H1 (cell line): ENCODE measurements at regions not wholly inside any gene's neighbourhood (a gene's known extent, or its start where the extent isn't known, plus 50 kb on each side); places are given as distances from the start of the nearest gene placed in this dataset.

Experiments
- CTCF ChIA-PET: fragments of 300-600 bp; sonication (Branson Sonifier 250); formaldehyde crosslinking; loops from one replicate; lab custom pipeline; 2021; ENCODE audit not compliant: partially characterized antibody; lab: Charles Lee
- POLR2A ChIA-PET: fragments of 300-600 bp; sonication (Branson Sonifier 250); formaldehyde crosslinking; loops from one replicate; lab custom pipeline; 2021; ENCODE audit warnings: inconsistent platforms; ENCODE audit not compliant: partially characterized antibody; lab: Charles Lee
- DNase-seq, 2 experiments: peaks; one replicate each; pipeline versions ENCODE4 v3.0.0 to v3.0.0-alpha.2; 2010 to 2022; ENCODE audit warnings: low spot score in 2 of 2, low read depth in 1 of 2, mixed read lengths in 1 of 2
- FAIRE-seq: peaks from 2 replicates; lab custom pipeline; 2011; peaks lifted over from hg19 to GRCh38; lab: Jason Lieb, UNC
- H2AFZ ChIP-seq: 2 replicates; pipeline ENCODE4 v1.8.1; 2012; ENCODE audit warnings: low read length, inconsistent platforms
- H2AK5ac ChIP-seq: 2 replicates; pipeline ENCODE4 v1.6.1; 2013; ENCODE audit warnings: low read depth, low read length
- H2BK120ac ChIP-seq: replicated peaks from 2 replicates; pipeline ENCODE3; 2013; ENCODE audit warnings: low read depth, low read length, inconsistent platforms
- H2BK12ac ChIP-seq: 2 replicates; pipeline ENCODE4 v1.6.1; 2013; ENCODE audit warnings: low read depth, low read length
- H2BK15ac ChIP-seq: 2 replicates; pipeline ENCODE4 v1.6.1; 2013; ENCODE audit warnings: low read length
- H2BK20ac ChIP-seq: 2 replicates; pipeline ENCODE4 v1.6.1; 2013; ENCODE audit warnings: low read length
- H2BK5ac ChIP-seq: 2 replicates; pipeline ENCODE4 v1.6.1; 2013; ENCODE audit warnings: low read depth, low read length
- H3K14ac ChIP-seq: 2 replicates; pipeline ENCODE4 v1.6.1; 2013; ENCODE audit warnings: inconsistent platforms; ENCODE audit not compliant: insufficient read length
- H3K18ac ChIP-seq: 2 replicates; pipeline ENCODE4 v1.6.1; 2013; ENCODE audit warnings: low read length; ENCODE audit errors: extremely low read depth
- H3K23ac ChIP-seq: 2 replicates; pipeline ENCODE4 v1.6.1; 2013; ENCODE audit warnings: inconsistent platforms; ENCODE audit not compliant: insufficient read length
- H3K23me2 ChIP-seq: 2 replicates; pipeline ENCODE4 v1.6.1; 2013; ENCODE audit warnings: low read depth, low read length
- H3K27ac ChIP-seq: 2 replicates; pipeline ENCODE4 v1.6.1; 2011; ENCODE audit warnings: low read depth, low read length, inconsistent platforms
- H3K27me3 ChIP-seq, 4 experiments: replicated peaks in 1 of 4; 1 replicate in 1 of 4; 2 replicates in 3 of 4; pipeline versions ENCODE4 v1.6.1 to v1.8.1; 2011 to 2013; ENCODE audit warnings: low read length in 3 of 4, mild to moderate bottlenecking in 3 of 4, inconsistent platforms in 2 of 4, mixed read lengths in 2 of 4, moderate library complexity in 1 of 4; ENCODE audit not compliant: control insufficient read depth in 3 of 4, insufficient read depth in 3 of 4; ENCODE audit errors: extremely low read depth in 1 of 4
- H3K36me3 ChIP-seq, 4 experiments: 2 replicates each; pipeline versions ENCODE4 v1.6.1 to v1.8.1; 2011 to 2013; ENCODE audit warnings: mild to moderate bottlenecking in 4 of 4, low read length in 3 of 4, moderate library complexity in 2 of 4, control low read depth in 1 of 4, inconsistent platforms in 1 of 4; ENCODE audit not compliant: insufficient read depth in 4 of 4, control insufficient read depth in 2 of 4
- H3K4ac ChIP-seq: replicated peaks from 2 replicates; pipeline ENCODE3; 2013; ENCODE audit warnings: low read length, low read depth, mixed read lengths, inconsistent platforms; ENCODE audit not compliant: insufficient read length
- H3K4me1 ChIP-seq, 4 experiments: replicated peaks in 1 of 4; 1 replicate in 1 of 4; 2 replicates in 3 of 4; pipeline versions ENCODE4 v1.6.1 to v1.8.1; 2011 to 2013; ENCODE audit warnings: low read length in 3 of 4, inconsistent platforms in 2 of 4, mixed read lengths in 1 of 4; ENCODE audit not compliant: insufficient read depth in 4 of 4, control insufficient read depth in 3 of 4
- H3K4me2 ChIP-seq, 2 experiments: 2 replicates each; pipeline versions ENCODE4 v1.6.1 to v1.8.1; 2011 to 2013; ENCODE audit warnings: low read depth in 2 of 2, low read length in 2 of 2, control low read depth in 1 of 2, inconsistent platforms in 1 of 2, mild to moderate bottlenecking in 1 of 2; ENCODE audit not compliant: insufficient read depth in 1 of 2
- H3K4me3 ChIP-seq, 4 experiments: fragments of 200-600, 300-600 bp in 1 of 4; sonication (generic), shearing (Covaris generic), sonication (Bioruptor Twin) in 1 of 4; 2 replicates each; pipeline versions ENCODE4 v1.5.1 to v1.8.1; 2011 to 2016; ENCODE audit warnings: low read length in 4 of 4, low read depth in 3 of 4, control low read depth in 2 of 4, inconsistent platforms in 2 of 4, mild to moderate bottlenecking in 2 of 4, mixed read lengths in 1 of 4, moderate library complexity in 1 of 4; ENCODE audit not compliant: insufficient read depth in 2 of 4; ENCODE audit errors: extremely low read depth in 1 of 4
- H3K56ac ChIP-seq: replicated peaks from 2 replicates; pipeline ENCODE3; 2013; ENCODE audit warnings: low read depth, mild to moderate bottlenecking, mixed read lengths, low read length, inconsistent platforms; ENCODE audit not compliant: insufficient read length
- H3K79me1 ChIP-seq: 2 replicates; pipeline ENCODE4 v1.6.1; 2013; ENCODE audit warnings: low read depth, low read length, control low read depth
- H3K79me2 ChIP-seq, 2 experiments: 2 replicates each; pipeline versions ENCODE4 v1.6.1 to v1.8.1; 2012 to 2013; ENCODE audit warnings: low read length in 2 of 2, mild to moderate bottlenecking in 2 of 2, inconsistent platforms in 1 of 2; ENCODE audit not compliant: insufficient read depth in 2 of 2, control insufficient read depth in 1 of 2
- H3K9ac ChIP-seq, 4 experiments: replicated peaks in 1 of 4; 1 replicate in 1 of 4; 2 replicates in 3 of 4; pipeline versions ENCODE4 v1.6.1 to v1.8.1; 2011 to 2013; ENCODE audit warnings: low read depth in 3 of 4, low read length in 3 of 4, control low read depth in 2 of 4, mild to moderate bottlenecking in 2 of 4, moderate library complexity in 2 of 4, inconsistent platforms in 1 of 4; ENCODE audit errors: extremely low read depth in 1 of 4
- H3K9me3 ChIP-seq, 2 experiments: 2 replicates each; pipeline versions ENCODE4 v1.6.1 to v1.8.1; 2012 to 2013; ENCODE audit warnings: mild to moderate bottlenecking in 2 of 2, moderate library complexity in 2 of 2, control low read depth in 1 of 2, inconsistent platforms in 1 of 2, low read depth in 1 of 2, low read length in 1 of 2, mixed read lengths in 1 of 2; ENCODE audit not compliant: insufficient read depth in 2 of 2
- H4K20me1 ChIP-seq, 2 experiments: replicated peaks in 1 of 2; 2 replicates each; pipeline versions ENCODE3 to v1.8.1; 2011 to 2013; ENCODE audit warnings: inconsistent platforms in 2 of 2, low read length in 2 of 2, mild to moderate bottlenecking in 1 of 2; ENCODE audit not compliant: insufficient read depth in 2 of 2, control insufficient read depth in 1 of 2
- H4K5ac ChIP-seq: 2 replicates; pipeline ENCODE4 v1.6.1; 2013; ENCODE audit warnings: low read length, low read depth, mixed read lengths, inconsistent platforms; ENCODE audit not compliant: insufficient read length
- H4K8ac ChIP-seq: 2 replicates; pipeline ENCODE4 v1.8.0; 2013; ENCODE audit warnings: mild to moderate bottlenecking, moderate library complexity, low read length, inconsistent platforms; ENCODE audit not compliant: insufficient read depth; ENCODE audit errors: extremely low read depth
- H4K91ac ChIP-seq: replicated peaks from 2 replicates; pipeline ENCODE3; 2013; ENCODE audit warnings: low read length, mixed read lengths, inconsistent platforms; ENCODE audit not compliant: insufficient read length
- SUZ12 ChIP-seq: fragments of 200-600 bp; sonication (generic); IDR thresholded peaks from 2 replicates; pipeline ENCODE4 v1.6.1; 2012; ENCODE audit warnings: mild to moderate bottlenecking, inconsistent platforms, low read length, moderate library complexity, mixed read lengths
- TEAD4 ChIP-seq: IDR thresholded peaks from 2 replicates; pipeline ENCODE4 v1.6.1; 2012; ENCODE audit warnings: low read depth, low read length, inconsistent platforms, mixed read lengths
- WGBS, 2 experiments: shearing (Covaris generic) in 1 of 2; methylation state at CpG; one replicate each; pipeline versions ENCODE4 v1.1.6 to v1.1.7; 2013 to 2015; ENCODE audit warnings: low lambda C conversion rate in 2 of 2, mixed read lengths in 2 of 2, inconsistent platforms in 1 of 2, low coverage in 1 of 2, missing lambda C conversion rate in 1 of 2; ENCODE audit not compliant: insufficient replicate concordance in 2 of 2, insufficient coverage in 1 of 2, insufficient read length in 1 of 2; ENCODE audit errors: extremely low coverage in 1 of 2, missing lambda C conversion rate in 1 of 2; 5-methylcytosine and 5-hydroxymethylcytosine counted together

DNA sequence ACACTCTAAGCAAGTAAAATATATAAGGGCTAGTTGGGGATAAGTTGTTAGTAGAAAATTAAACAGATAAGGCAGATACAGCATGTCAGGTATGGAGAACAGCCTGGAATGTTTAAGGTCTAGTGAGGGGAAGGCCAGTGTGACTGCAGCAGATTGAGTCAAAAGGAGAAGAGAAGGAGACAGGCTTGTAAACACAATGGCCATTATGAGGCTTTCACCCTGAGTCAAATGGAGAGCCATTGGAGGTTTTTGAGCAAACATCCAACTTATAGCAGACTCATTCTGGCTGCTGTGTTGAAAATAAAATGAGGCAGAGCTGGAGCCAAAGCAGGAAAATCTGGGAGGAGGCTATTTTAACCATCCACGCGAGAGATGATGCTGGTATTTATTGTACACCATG lies 142.0 kb downstream of the DUSP6 start:
- Histone ChIP-seq H4K20me1 (no peaks in the 10 kb centered on the region), H4K91ac (no peak overlapping the region), H2AFZ (no peak overlapping the region), H3K4me3 (no peak overlapping the region), H3K9me3 (no peaks in the 10 kb centered on the region), H2BK120ac (no peak overlapping the region), H3K36me3 (no peaks in the 10 kb centered on the region), H2AK5ac (no peak overlapping the region), H2BK20ac (no peak overlapping the region), H3K23me2 (no peaks in the 10 kb centered on the region), H2BK5ac (no peak overlapping the region), H3K4ac (no peak overlapping the region), H4K5ac (no peak overlapping the region), H3K4me2 (no peak overlapping the region), H3K27ac (no peak overlapping the region), H3K27me3 (no peaks in the 10 kb centered on the region), H2BK12ac (no peak overlapping the region), H3K79me1 (no peaks in the 10 kb centered on the region), H3K23ac (no peak overlapping the region), H3K56ac (no peak overlapping the region), H2BK15ac (no peak overlapping the region), H4K8ac (no peak overlapping the region), H3K14ac (no peak overlapping the region), H3K79me2 (no peaks in the 10 kb centered on the region), H3K4me1 (no peaks in the 10 kb centered on the region), H3K9ac (no peak overlapping the region), H3K18ac (no peak overlapping the region)
- TF ChIP-seq SUZ12 (no peak), TEAD4 (0 out of 2 replicates have a peak, but pooled peaks have one; percentile 19)
- ChIA-PET POLR2A (no interaction called here), CTCF (no interaction called here)
- DNase-seq (no peak), FAIRE-seq (no peak)
- 86% methylated on average over 2 of the region's 2 CpGs; no CpG with 5 or more reads in 1 of the 2 experiments for WGBS, 2 experiments
